HG02610 (cell line): ENCODE measurements at regions not wholly inside any gene's neighbourhood (a gene's known extent, or its start where the extent isn't known, plus 50 kb on each side); places are given as distances from the start of the nearest gene placed in this dataset.

Experiments
- ATAC-seq: cut with Tn5 transposase; IDR thresholded peaks from one replicate; pipeline ENCODE4 v1.9.1; 2021; ENCODE audit warnings: mild to moderate bottlenecking, moderate library complexity; ENCODE audit not compliant: unreplicated experiment

DNA sequence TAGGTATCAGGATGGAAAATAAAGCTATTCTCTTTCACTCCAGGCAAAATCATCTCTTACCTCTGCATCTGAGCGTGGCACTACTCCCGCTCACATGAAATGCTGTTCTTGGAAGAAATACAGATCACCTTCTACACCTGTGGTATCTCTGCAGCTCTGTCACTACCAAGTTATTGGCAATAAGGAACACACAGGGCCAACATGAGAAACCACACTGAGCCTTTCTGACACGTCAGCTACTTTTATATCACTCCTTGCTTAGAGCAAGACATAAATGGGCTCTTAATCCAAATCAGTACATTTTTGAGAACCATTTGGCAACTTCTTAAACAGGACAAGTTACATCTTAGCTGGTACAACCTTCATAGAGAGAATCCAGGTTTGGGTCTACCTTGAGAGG is 101.8 kb upstream of the GUCY1A1 start:
- no peak for ATAC-seq

GRCh38 chr4:155564086-155564485 is 102.6 kb upstream of the GUCY1A1 start:
- no peak for ATAC-seq

GRCh38 chr4:155559915-155560314 is 106.7 kb upstream of the GUCY1A1 start:
- no peak for ATAC-seq

- ATAC-seq = no peak
Observed at GRCh38 chr4:155552180-155552579, 114.5 kb upstream of the GUCY1A1 start.

GRCh38 chr4:155548173-155548572 is 118.5 kb upstream of the GUCY1A1 start:
- ATAC-seq = no peak

- ATAC-seq = no peak
Observed at GRCh38 chr4:155546451-155546850, 120.2 kb upstream of the GUCY1A1 start.

- no peak for ATAC-seq
Observed at GRCh38 chr4:155545456-155545855, 121.2 kb upstream of the GUCY1A1 start.

- no peak for ATAC-seq
Observed at GRCh38 chr4:155544547-155544946, 122.1 kb upstream of the GUCY1A1 start.

DNA sequence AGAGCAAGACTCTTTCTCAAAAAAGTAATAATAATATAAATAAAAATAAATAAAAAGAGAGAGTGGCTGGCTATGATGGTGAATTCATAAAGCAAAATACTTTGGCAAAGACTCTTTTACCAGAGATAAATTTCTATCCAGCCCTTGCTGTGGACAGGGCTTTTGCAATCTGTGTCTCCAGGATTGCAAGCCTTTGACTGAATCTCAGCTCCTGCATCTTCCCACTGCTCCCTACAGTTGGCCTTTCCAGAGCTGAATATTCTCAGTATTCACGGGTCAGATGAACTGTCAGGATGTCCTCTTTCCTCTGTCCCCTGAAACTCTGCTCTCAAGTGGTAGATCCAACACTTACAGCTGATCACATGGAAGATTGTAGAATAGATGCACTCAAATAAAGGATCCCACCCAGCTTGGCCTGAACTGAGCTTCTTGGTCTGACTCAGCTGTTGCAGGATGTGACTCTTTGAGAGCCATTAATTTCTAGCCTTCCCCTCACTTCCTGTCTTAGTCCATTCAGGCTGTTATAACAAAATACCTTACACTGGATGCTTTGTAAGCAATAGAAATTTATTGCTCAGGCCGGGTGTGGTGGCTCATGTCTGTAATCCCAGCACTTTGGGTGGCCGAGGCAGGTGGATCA is 123.4 kb upstream of the GUCY1A1 start:
- peak; percentile 95 for ATAC-seq

DNA sequence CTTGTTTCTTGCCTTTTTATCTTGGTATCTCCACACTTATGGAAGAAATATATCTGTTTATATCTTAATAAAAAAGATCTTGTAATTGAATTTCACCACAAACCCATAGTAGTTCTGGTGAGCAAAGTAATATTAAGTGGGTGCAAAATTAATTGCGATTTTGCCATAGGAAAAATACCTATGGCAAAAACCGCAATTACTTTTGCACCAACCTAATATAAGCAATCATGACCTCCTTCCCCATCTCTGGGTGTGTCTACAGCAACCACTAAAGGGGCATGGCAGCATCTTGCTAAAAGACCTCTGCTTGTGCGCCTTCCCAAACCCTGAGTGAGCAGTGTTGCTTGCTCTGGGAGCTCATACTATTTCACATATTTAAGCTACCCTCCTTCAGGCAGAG is 124.2 kb upstream of the GUCY1A1 start:
- no peak for ATAC-seq

DNA sequence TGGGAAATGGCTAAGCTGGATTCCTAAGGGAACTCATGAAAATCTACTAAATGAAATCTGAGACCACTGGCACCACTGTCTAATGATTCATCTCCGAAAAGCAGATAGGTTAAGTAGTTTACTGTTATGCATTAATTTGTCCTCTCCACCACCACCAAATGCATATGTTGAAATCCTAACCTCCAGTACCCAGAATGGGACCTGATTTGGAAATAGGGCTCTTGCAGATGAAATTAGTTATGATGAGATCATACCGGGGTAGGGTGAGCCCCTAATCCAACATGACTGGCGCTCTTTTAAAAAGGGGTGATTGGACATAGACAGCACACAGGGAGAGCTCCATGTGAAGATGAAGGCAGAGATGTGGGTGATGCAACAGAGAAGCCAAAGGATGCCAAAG is 124.9 kb upstream of the GUCY1A1 start:
- ATAC-seq = no peak

DNA sequence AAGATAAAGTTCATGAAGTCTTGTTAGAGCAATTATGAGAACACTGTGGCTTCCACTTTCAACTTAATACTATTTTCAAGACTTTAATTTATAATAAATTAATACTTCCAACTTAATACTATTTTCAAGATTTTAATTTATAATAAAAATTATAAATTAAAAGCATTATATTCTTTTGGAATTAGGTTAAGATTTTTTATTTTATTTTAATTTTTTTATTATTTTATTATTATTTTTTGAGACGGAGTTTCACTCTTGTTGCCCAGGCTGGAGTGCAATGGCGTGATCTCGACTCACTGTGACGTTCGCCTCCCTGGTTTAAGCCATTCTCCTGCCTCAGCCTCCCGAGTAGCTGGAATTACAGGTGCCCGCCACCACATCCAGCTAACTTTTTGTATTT is 126.0 kb upstream of the GUCY1A1 start:
- no peak for ATAC-seq

- no peak for ATAC-seq
Observed at GRCh38 chr4:155539746-155540145, 126.9 kb upstream of the GUCY1A1 start.

- ATAC-seq = no peak
Observed at GRCh38 chr4:155535802-155536454, 130.7 kb upstream of the GUCY1A1 start.

DNA sequence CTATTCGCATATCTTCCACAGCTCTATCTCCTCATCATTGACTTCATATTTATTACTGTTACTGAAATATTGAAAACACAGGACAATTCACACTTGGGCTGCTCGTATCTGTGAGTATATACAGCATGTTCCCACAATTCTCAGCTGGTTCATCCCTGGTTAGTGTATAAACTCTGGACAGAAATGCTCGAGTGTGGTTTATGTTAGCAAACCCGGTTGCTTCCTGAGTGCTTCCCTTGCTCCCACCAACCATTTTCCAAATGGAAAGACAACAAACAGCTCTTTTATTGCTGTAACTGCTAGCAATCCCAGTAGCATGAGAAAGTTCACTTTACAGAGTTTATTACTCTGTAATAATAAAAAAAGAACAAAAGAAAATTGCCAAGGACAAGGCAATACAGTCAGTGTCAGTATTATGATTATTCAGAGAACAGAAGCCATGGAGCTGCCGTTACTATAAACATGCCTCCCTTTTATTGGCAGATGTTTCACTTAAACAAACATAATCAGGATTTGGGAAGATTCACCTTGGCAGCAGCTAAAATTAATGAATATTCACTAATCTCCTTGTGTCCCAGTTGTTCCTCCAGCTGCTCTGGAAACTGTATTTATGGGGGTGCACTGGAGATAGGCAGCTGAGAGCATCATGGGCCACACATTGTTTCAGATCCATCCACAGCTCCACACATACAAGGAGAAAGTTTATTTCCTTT is 134.1 kb upstream of the GUCY1A1 start:
- no peak for ATAC-seq

GRCh38 chr4:155530857-155531256 is 135.8 kb upstream of the GUCY1A1 start:
- no peak for ATAC-seq

- no peak for ATAC-seq
Observed at GRCh38 chr4:155530290-155530689, 136.4 kb upstream of the GUCY1A1 start.

- no peak for ATAC-seq
Observed at GRCh38 chr4:155529716-155530115, 136.9 kb upstream of the GUCY1A1 start.

DNA sequence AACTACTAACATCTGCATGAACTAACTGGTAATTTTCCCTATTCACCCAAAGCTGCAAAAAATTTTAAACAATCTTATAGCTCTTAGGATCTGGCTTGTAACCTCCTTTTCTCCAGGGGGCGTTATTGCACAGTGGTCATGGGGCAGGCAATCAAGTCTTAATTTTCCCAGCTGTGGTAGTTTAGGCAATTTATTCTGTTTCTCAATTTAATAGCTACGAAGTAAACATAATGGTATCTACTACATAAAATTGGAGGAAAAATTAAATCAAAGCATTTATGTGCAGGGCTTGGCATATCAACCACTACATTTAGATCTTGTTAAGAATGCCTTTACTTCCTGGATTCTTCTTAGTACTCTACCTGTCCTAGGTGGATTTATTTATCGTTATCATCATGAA is 137.4 kb upstream of the GUCY1A1 start:
- no peak for ATAC-seq

GRCh38 chr4:155526452-155527169 is 140.0 kb upstream of the GUCY1A1 start:
- ATAC-seq = no peak

GRCh38 chr4:155524926-155525455 is 141.7 kb upstream of the GUCY1A1 start:
- ATAC-seq = no peak
